Ovary (tissue), 3 donors: ENCODE measurements at regions not wholly inside any gene's neighbourhood (a gene's known extent, or its start where the extent isn't known, plus 50 kb on each side); places are given as distances from the start of the nearest gene placed in this dataset.

Source experiments
- CTCF ChIP-seq, 3 donors: fragments of 450-650 bp in 2 of 3; fragments of 200-600 bp in 1 of 3; IDR thresholded peaks; one replicate each; pipeline versions ENCODE4 v1.5.1 to v1.8.0; 2016 to 2022; ENCODE audit warnings: antibody characterized with exemption in 3 of 3, mild to moderate bottlenecking in 1 of 3
- EP300 ChIP-seq: sonication (generic); formaldehyde crosslinking; IDR thresholded peaks from one replicate; pipeline ENCODE4 v1.6.1; 2017; ENCODE audit warnings: antibody characterized with exemption
- POLR2A ChIP-seq: fragments of 450-650 bp; IDR thresholded peaks from one replicate; pipeline ENCODE4 v1.6.1; 2017; ENCODE audit warnings: antibody characterized with exemption, mild to moderate bottlenecking, moderate library complexity
- donor health status: DM: no; HTN: no; CAD: no.

DNA sequence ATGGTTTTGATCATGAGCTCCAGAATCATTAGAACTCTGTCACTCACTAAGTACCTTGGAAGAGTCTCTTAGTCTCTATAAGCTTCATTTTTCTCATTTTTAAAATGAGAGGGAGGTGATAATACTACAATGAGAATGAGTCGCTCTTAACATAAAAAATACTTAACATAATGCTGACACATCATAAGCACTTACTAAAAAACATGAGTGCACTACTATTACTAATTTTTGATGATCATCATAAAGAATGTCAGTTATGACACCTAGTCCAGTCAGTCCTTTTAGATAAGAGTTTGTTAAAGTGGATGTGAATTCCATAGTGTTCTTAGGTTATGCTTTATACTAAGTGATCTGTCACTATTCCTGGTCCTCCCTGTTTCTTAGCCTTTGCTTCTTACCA is 200.4 kb upstream of the SLC24A2 start:
- TF ChIP-seq CTCF (IDR thresholded peaks at IDR 0.05) (no peak), POLR2A (no peak), EP300 (no peak)
